ENCODE measurements at regions not wholly inside any gene's neighbourhood (a gene's known extent, or its start where the extent isn't known, plus 50 kb on each side); places are given as distances from the start of the nearest gene placed in this dataset.

- TF ChIP-seq POLR2A (IDR thresholded peaks at IDR 0.05; ENCODE audit: low read length) = no peak
- no peak for TF ChIP-seq GATA1 (IDR thresholded peaks at IDR 0.05; ENCODE audit: low read depth, low read length)
Measured at GRCh38 chr13:72109863-72110262, 242.9 kb upstream of the DACH1 start.

All from erythroblast (primary cell).